Activated naive CD8-positive, alpha-beta T cell treated with anti-CD3 and anti-CD28 coated beads, Interleukin-2, amount 50 U/mL, for 16 hours (primary cell): ENCODE measurements at regions not wholly inside any gene's neighbourhood (a gene's known extent, or its start where the extent isn't known, plus 50 kb on each side); places are given as distances from the start of the nearest gene placed in this dataset.

Experiments
- DNase-seq: peaks from one replicate; pipeline ENCODE4 v3.0.0-alpha.2; 2020; ENCODE audit warnings: low read depth, low spot score

DNA sequence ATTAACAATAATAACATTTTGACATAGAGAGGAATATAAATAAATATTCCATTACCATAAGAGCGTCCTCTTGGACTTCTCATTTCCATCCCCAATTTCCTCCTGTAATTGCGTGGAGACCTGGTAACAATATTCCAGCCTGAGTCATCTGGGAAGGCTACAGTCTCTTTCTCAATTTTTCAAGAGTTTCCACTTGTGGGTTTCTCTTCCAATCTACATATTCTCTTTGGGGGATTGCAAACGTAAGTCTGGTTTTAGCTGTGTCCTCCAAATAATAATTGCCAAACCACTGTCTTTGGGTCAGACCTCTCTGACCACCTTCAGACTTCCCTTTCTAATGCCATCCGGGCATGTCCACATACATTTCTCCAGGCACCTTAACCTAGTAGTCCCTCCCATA, 124.5 kb upstream of the USP24 start:
- DNase-seq: no peak

DNA sequence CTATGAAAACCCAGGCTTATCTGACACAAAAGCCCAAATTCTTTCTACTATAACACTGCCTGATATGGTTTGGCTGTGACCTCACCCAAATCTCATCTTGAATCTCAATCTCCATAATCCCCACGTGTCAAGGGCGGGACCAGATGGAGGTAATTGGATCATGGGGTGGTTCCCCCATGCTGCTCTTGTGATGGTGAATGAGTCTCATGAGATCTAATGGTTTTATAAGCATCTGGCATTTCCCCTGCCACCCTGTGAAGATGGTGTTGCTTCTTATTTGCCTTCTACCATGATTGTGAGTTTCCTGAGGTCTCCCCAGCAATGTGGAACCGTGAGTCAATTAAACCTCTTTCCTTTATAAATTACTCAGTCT, 123.3 kb upstream of the USP24 start:
- DNase-seq: no peak

DNA sequence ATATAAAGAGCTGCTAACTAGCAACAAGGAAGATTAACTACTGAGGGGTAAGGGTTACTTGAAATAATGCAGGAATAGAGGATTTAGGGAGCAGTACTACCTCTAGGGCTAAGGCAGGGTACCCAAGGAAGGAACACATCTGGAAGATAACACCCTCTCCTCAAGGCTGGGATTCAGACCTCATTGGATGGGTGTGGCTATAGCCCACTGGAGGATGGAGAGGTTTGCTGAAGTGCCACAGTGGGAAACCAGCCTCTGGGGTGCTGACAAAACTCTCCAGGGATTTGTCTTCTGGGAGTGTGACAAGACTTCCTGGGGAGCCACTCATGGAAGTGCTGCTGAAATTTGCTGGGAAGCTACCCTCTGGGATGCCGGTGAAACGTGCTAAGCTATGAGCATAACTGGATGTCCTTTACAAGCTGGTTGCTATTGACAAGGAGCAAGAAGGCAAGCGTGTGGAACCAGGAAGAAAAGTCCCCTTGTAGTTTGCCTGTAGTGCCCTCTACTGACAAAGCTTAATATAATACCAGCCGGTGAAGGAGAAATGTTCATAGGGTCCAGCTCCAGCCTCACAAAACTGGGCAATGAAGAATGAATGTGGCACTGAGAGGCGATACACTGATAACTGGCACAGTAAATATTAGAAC, 122.8 kb upstream of the USP24 start:
- DNase-seq: no peak

- no peak for DNase-seq
These were observed 119.6 kb upstream of the USP24 start for GRCh38 chr1:55334797-55335196.

- no peak for DNase-seq
These were observed 119.0 kb upstream of the USP24 start for GRCh38 chr1:55334160-55334559.

GRCh38 chr1:55333461-55333860, 118.3 kb upstream of the USP24 start:
- no peak for DNase-seq

GRCh38 chr1:55331351-55331750, 116.2 kb upstream of the USP24 start:
- no peak for DNase-seq

DNA sequence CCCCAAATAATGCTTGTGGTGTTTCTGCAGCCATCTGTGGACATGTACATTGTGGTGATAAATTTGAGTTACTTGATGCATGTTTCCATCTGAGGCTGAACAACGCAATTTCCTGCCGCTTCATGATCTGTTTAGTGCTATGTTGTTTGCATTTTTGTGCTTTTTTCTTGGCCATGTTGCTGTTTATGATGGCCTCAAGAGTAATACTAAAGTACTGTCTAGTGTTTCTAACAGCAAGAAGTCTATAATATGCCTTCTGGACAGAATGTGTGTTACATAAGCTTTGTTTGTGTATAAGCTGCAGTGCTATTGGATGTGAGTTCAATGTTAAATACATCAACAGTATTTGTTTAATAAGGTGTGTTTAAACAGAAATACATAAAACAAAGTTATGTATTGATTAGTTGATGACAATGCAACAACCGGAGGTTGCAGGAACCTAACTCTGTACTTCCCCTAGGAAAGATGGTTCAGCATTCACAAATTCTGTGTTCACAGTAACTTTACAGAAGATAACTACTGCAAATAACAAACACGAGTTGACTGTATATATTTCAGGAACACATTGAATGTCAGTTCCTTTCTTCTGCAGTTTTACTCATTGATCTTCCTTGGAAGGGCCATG, 114.8 kb upstream of the USP24 start:
- no peak for DNase-seq

GRCh38 chr1:55329091-55329490, 113.9 kb upstream of the USP24 start:
- DNase-seq: no peak

- DNase-seq: no peak
These were observed 111.5 kb upstream of the USP24 start for GRCh38 chr1:55326496-55327243.

DNA sequence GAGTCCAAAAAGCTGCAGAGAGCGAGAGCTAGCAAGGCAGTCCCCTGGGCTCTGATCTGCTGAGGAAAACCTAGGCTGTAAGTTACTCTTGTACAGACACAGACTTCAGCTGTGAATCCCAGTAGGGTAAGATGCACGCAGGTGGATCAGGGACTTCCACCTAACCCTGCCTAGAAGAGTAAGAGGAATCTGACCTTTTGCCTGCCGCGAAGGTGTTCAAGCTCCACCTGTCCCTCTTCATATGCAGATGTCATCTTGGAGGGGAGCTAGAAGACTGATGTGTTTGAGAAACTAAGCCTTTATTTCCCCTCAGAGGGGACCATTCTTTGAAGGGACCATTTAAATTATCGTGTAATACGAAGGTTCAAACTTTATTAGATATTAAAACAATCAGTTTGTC, 108.6 kb upstream of the USP24 start:
- DNase-seq: no peak

GRCh38 chr1:55322842-55323241, 107.7 kb upstream of the USP24 start:
- DNase-seq: no peak

DNA sequence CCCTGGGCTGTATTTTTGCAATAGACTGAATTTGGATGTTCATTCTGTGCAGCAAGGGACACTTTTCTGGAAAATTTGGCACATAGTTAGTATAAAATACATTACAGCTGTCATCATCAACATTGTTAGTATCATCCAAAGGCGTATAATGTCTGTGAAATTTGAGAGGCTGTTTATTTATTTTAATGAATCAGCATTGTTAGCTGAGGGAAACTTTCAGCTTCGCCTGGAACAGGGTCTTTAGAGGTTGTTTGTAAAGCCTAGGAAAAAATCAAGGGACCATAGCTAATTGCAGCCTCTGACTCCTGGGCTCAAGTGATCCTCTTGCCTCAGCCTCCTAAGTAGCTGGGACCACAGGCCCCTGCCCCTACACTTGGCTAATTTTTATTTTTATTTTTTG, 106.8 kb upstream of the USP24 start:
- DNase-seq: no peak

GRCh38 chr1:55320891-55321290, 105.7 kb upstream of the USP24 start:
- no peak for DNase-seq

GRCh38 chr1:55318116-55318817, 103.1 kb upstream of the USP24 start:
- DNase-seq: no peak

- DNase-seq: no peak
These were observed 102.5 kb upstream of the USP24 start for GRCh38 chr1:55317673-55318072.

GRCh38 chr1:55316947-55317662, 101.9 kb upstream of the USP24 start:
- no peak for DNase-seq

- no peak for DNase-seq
These were observed 101.3 kb upstream of the USP24 start for GRCh38 chr1:55316502-55316901.

DNA sequence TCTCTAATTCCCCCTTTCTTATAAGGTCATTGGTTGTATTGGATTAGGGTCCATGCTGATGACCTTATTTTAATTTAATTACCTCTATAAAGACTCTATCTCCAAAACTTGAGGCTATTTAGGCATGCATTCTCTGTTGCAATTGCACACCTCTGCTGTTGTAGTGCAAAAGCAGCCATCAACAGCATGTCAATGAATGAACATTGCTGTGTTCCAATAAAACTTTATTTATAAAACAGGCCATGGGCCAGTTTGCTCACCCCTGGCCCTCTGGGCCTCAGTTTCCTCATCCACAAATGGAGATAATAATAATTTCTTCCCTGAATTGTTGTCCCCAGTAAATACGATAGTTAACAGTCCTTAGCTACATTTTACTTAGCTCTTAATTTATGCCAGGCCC, 100.4 kb upstream of the USP24 start:
- no peak for DNase-seq

DNA sequence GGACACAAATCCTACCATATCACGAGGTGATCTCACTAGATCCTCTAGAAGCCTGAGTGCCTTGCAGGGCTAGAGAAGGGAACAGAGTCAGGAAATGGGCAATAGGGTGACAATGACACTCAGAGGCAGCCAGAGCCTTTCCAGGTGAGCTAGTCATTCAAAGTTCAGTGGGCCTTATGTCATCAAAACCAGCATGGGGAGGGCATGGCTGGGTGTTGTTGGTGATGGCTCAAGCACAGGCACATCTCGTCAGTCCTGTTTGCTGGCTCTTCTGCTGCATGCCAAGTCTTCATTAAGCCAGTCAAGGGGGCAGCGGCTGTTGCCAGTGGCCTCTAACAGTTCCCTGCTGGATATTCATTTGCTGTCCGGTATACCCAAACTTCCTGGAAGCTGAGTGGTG, 99.6 kb upstream of the USP24 start:
- DNase-seq: no peak

- DNase-seq: no peak
These were observed 98.7 kb upstream of the USP24 start for GRCh38 chr1:55313903-55314302.

- DNase-seq: no peak
These were observed 96.8 kb upstream of the USP24 start for GRCh38 chr1:55311979-55312378.
